ENCODE measurements at regions not wholly inside any gene's neighbourhood (a gene's known extent, or its start where the extent isn't known, plus 50 kb on each side); places are given as distances from the start of the nearest gene placed in this dataset.

GRCh38 chr2:16285813-16286510 lies 345.6 kb downstream of the MYCN start:
- TF ChIP-seq POLR2A (IDR thresholded peaks at IDR 0.05) = no peak
- no peak for TF ChIP-seq CTCF (IDR thresholded peaks at IDR 0.05)
